GOT3 (cell line): ENCODE measurements at regions not wholly inside any gene's neighbourhood (a gene's known extent, or its start where the extent isn't known, plus 50 kb on each side); places are given as distances from the start of the nearest gene placed in this dataset.
"Not testable (repeated sequence)": the region's sequence is repeated elsewhere in the genome, so short reads cannot be mapped to it uniquely, and the experiment has no call there.

Source experiments
- DNase-seq: peaks from one replicate; lab custom pipeline; 2025; ENCODE audit warnings: mixed read lengths; lab: John Stamatoyannopoulos, UW

DNA sequence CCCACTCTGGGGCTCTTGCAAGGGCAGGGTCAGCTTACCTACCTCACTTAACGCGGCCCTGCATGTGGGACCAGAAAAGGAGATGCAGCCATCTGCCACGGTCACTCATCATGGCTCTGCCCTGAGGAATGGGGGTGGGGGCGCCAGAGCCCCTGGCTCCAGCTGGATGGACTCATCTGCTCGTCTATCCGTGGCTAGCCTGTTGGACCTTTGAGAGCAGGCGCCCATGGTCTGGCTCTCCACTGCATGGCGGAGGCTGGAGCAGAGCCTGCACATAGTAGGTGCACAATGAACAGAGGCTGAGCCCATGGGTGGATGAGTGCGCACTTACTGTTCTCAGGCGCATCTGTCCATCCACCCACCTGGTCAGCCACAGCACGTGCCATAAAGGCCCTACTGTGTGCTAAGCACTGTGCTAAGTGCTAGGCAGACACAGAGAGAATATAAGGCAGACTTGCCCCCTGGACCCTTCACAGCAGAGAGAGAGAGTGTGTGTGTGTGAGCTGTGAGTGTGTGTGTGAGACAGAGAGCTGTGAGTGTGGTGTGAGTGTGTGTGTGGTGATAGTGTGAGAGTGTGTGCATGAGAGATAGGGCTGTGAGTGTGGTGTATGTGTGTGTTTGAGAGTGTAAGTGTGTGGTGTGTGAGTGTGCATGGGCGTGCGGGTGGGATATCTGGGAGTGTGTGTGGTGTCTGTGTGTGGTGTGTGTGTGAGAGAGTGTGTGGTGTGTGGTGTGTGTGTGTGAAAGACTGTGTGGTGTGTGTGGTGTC lies 151.3 kb downstream of the TFCP2L1 start:
- no peak for DNase-seq

GRCh38 chr2:121134728-121135127 lies 150.3 kb downstream of the TFCP2L1 start:
- DNase-seq = no peak

DNA sequence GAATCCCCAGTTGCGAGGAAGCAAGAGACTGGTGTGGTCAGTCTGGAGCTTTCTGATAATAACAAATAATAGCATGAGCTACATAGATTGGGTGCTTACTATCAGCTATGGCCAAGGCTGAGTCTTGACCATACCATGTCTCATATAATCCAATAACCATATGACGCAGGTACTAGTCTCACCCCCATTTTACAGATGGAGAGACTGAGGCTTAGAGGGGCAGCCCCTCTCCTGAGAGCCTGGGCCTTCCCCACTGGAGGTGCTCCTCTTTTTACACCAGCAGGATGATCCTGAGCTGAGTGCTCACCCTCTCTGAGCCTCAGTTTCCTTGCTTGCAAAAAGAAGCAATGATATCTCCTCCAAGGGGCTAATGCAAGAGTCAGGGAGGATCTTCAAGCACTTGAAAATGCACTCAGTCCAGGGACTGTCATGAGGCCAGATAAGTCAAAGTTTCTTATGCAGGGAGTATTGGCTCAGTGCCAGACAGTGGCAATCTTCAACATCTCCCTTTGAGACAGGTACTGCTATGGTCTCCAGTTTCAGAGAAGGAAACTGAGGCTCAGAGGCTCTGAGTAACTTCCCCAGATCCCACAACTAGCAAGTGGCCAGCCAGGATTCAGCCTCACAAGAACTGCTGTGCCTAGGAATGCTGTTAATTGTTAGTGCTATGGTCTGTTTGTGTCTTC lies 149.7 kb downstream of the TFCP2L1 start:
- no peak for DNase-seq

GRCh38 chr2:121136323-121136722 lies 148.7 kb downstream of the TFCP2L1 start:
- DNase-seq = no peak

DNA sequence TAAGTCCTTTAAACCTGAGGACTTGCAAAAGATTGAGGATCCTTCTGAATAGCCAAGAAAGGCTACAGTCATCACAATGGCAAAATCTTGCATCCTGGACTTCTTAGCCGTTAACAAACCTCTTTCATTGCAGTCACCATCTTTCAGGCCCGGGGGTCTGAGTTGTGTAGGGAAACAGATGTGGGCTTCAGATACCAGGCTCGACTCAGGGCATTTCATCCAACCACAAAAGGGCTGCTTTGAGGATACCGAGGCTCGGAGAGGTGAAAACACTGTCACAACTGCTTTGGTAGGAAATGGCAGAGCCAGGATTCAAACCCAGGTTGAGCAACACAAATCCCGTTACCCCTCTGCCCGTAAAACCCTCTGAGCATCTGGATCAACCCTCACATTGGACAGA lies 147.4 kb downstream of the TFCP2L1 start:
- no peak for DNase-seq

DNA sequence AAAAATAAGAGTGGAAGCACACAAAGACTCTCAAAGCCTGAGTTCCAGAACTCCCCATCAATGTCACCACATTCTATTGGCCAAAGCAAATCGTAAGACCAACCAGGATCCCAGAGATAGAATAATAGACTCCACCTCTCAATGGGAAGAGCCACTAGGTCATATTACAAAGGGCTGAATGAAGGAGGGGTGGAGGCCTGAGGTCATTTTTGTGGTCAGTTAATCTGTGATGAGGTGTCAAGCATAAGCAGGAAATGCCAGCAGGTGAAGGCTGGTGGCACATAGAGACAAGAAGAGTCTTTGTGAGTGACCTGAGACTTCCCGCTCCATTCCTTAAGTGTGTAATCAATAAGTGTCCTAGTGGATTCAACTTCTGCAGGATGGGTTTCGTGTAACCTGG lies 144.3 kb downstream of the TFCP2L1 start:
- no peak for DNase-seq

GRCh38 chr2:121142452-121142851 lies 142.6 kb downstream of the TFCP2L1 start:
- no peak for DNase-seq

GRCh38 chr2:121144111-121144510 lies 140.9 kb downstream of the TFCP2L1 start:
- DNase-seq = no peak

GRCh38 chr2:121146630-121147029 lies 138.4 kb downstream of the TFCP2L1 start:
- DNase-seq = no peak

DNA sequence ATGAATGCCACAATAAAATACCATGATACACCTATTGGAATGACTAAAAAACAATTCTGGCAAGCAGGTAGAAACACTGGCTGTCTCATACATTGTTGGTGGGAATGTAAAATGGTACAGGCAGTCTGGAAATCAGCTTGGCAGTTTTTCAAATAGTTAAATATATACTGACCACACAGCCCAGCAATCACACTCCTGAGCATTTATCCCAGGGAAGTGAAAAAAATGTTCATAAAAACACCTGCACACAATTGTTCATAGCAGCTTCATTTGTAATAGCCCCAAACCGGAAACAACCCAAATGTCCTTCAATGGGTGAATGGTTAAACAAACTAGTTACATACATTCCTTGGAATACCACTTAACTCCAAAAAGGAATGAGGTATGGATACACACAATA lies 137.2 kb downstream of the TFCP2L1 start:
- DNase-seq = no peak

DNA sequence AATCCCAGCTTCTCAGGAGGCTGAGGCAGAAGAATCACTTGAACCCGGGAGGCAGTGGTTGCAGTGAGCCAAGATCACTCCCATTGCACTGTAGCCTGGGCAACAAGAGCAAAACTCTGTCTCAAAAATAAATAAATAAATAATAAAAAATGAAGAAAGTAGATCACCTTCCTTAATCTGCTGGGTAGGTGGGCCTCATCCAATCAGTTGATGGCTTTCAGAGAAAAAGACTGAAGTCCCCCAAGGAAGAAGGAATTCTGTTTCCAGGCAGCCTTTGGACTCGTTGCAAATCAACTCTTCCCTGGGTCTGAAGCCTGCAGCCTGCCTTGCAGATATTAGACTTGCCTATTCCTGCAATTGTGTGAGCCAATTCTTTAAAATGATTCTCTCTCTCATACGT lies 136.5 kb downstream of the TFCP2L1 start:
- no peak for DNase-seq

DNA sequence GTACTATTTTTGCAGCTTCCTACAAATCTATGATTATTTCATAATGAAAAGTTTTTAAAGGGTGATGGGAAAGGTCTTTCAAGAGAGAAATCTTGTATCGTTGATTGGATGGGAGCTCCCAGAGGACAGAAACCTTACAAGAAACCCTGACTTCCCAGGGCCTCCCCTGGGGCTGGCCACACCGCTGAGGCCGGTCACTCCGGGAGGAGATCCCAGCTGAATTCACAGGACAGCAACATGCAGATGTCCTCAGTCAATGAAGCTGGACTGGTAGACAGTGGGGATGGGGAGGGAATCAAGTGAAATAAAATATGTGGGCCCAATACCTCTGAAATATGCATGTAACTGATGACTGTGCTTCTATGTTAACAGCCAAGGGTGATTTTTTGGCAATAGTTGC lies 135.6 kb downstream of the TFCP2L1 start:
- no peak for DNase-seq

GRCh38 chr2:121150126-121150525 lies 134.9 kb downstream of the TFCP2L1 start:
- DNase-seq = no peak

- DNase-seq = no peak
Observed at GRCh38 chr2:121150713-121151112, 134.3 kb downstream of the TFCP2L1 start.

GRCh38 chr2:121151311-121152109 lies 133.5 kb downstream of the TFCP2L1 start:
- no peak for DNase-seq

- no peak for DNase-seq
Observed at GRCh38 chr2:121152861-121153260, 132.1 kb downstream of the TFCP2L1 start.

DNA sequence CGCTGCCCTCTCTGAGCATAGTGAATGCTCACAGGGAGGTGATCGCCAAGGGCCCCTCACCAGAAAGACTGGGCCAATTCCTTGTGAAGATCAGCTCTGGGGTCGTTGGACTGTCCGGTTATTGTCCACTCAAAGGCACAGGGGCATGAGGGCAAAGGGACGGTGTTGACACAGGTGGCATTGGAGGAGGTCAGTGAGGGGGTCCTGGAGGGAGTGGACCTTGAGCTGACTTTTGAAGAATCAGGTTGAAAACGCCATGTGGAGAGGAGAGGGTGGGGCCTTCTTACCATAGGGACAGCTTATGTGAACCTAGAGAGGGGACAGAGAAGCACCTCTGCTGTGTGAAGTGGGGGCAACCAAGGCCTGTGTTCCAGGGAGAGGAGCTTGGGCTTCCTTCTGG lies 131.5 kb downstream of the TFCP2L1 start:
- no peak for DNase-seq

GRCh38 chr2:121155502-121156056 lies 129.4 kb downstream of the TFCP2L1 start:
- DNase-seq = no peak

GRCh38 chr2:121157481-121157880 lies 127.5 kb downstream of the TFCP2L1 start:
- DNase-seq = not testable (repeated sequence)

DNA sequence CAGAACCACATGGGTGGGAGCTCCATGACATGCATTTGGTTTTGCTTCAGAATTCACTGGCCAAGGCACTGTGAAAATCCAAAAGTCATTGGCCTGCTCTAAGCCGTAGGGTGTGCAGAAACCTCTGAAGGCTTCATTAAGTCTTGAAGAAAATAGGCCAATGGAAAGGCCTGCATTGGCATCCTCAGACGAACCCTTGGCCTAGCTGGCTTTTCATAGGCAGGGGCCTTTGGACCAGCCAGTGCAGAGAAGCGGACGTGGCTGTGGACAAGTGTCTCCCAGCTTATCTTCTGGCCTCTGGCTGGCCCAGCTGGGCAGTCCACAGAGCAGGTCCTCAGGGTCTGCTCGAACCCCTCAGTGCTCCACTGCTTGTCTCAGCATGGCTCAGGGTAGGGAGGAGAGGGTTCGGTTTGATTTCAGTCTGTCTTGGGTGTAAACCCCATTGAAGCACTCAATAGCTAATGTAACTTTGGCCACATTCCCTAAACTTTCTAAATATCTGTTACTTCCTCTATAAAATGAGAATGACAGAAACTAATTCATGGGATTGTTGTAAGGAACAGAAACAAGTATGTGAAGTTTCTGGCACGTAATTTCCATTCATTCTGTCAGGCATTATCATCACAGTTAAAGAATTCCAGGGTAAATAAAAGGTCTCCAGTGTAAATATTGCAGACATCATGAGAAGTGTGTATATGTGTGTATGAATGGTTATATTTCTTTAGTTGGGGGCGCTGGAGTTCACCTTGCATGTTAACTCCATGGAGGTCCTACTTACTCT lies 125.5 kb downstream of the TFCP2L1 start:
- no peak for DNase-seq

GRCh38 chr2:121160366-121160765 lies 124.6 kb downstream of the TFCP2L1 start:
- no peak for DNase-seq

DNA sequence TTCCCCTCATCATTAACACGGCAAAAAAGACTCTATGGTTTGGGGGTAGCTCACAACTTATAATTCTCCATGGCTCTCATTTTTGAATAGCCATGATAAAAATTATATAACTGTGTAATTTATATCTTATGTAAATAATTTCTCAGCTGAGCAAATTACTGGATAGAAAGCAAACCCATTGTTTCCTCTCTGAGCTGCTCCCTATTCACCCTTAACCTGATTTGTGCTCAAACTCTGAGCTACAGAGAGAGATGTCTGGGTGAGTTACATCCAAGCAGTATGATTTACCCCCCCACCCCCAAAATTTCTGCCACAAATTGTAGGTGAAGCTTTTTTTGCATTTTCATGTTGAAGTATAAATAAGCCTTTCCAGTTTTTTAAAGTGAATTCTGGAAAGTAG lies 123.7 kb downstream of the TFCP2L1 start:
- no peak for DNase-seq
